ENCODE measurements at regions not wholly inside any gene's neighbourhood (a gene's known extent, or its start where the extent isn't known, plus 50 kb on each side); places are given as distances from the start of the nearest gene placed in this dataset.

- TF ChIP-seq PATZ1 (CRISPR knock-in tag; IDR thresholded peaks at IDR 0.05; ENCODE audit: borderline replicate concordance) (no peak), CREB5 (CRISPR knock-in tag; IDR thresholded peaks at IDR 0.05; ENCODE audit: low read depth) (no peak), TOX (CRISPR knock-in tag; IDR thresholded peaks at IDR 0.05; ENCODE audit: borderline replicate concordance) (no peak), ZFP30 (CRISPR knock-in tag; IDR thresholded peaks at IDR 0.05) (no peak), TSHZ2 (CRISPR knock-in tag; IDR thresholded peaks at IDR 0.05) (no peak), ARNTL (CRISPR knock-in tag; IDR thresholded peaks at IDR 0.05; ENCODE audit: borderline replicate concordance, low read depth) (no peak), PPARA (CRISPR knock-in tag; IDR thresholded peaks at IDR 0.05; ENCODE audit: borderline replicate concordance) (no peak), RARB (CRISPR knock-in tag; IDR thresholded peaks at IDR 0.05) (no peak), ZC3H10 (CRISPR knock-in tag; IDR thresholded peaks at IDR 0.05) (no peak), SNAI2 (CRISPR knock-in tag; IDR thresholded peaks at IDR 0.05) (no peak), ZFP3 (CRISPR knock-in tag; IDR thresholded peaks at IDR 0.05) (no peak)
These were observed 161.5 kb upstream of the ZNF804B start for GRCh38 chr7:88597941-88598425.

Measured in SK-N-SH treated with all-trans-retinoic acid at 6 μM for 48 hours (cell line).